CD8-positive, alpha-beta memory T cell (primary cell): ENCODE measurements at regions not wholly inside any gene's neighbourhood (a gene's known extent, or its start where the extent isn't known, plus 50 kb on each side); places are given as distances from the start of the nearest gene placed in this dataset.

Experiments used
- CTCF ChIA-PET: fragments of 350-600 bp; sonication (Branson Sonifier 250); formaldehyde crosslinking; loops from one replicate; lab custom pipeline; 2021; ENCODE audit warnings: antibody characterized with exemption; lab: Charles Lee
- POLR2A ChIA-PET: fragments of 350-600 bp; sonication (Branson Sonifier 250); formaldehyde crosslinking; loops from one replicate; lab custom pipeline; 2021; ENCODE audit warnings: antibody characterized with exemption; lab: Charles Lee
- DNase-seq, 5 donors: peaks; one replicate each; pipeline versions ENCODE4 v3.0.0 to v3.0.0-alpha.2; 2020 to 2022; ENCODE audit warnings: mixed read lengths in 1 of 5
- H3K27ac ChIP-seq: one replicate; pipeline ENCODE4 v1.7.0; 2013; ENCODE audit warnings: low read depth, mild to moderate bottlenecking, low read length, moderate library complexity
- H3K27me3 ChIP-seq: 2 replicates; pipeline ENCODE4 v1.7.0; 2013; ENCODE audit warnings: low read length, mild to moderate bottlenecking; ENCODE audit not compliant: insufficient read depth, poor library complexity, severe bottlenecking
- H3K36me3 ChIP-seq: 2 replicates; pipeline ENCODE4 v1.7.0; 2013; ENCODE audit warnings: mild to moderate bottlenecking, low read length, moderate library complexity; ENCODE audit not compliant: insufficient read depth
- H3K4me1 ChIP-seq: 2 replicates; pipeline ENCODE4 v1.7.0; 2013; ENCODE audit warnings: mild to moderate bottlenecking, low read length, moderate library complexity; ENCODE audit not compliant: insufficient read depth
- H3K4me3 ChIP-seq: 2 replicates; pipeline ENCODE4 v1.7.0; 2013; ENCODE audit warnings: mild to moderate bottlenecking, low read length
- H3K9me3 ChIP-seq: 2 replicates; pipeline ENCODE4 v1.7.0; 2013; ENCODE audit warnings: mild to moderate bottlenecking, low read length
- H3K27ac Mint-ChIP-seq, 8 donors: one replicate each; pipeline ENCODE4 v1.8.0; 2020 to 2021; ENCODE audit warnings: mixed read lengths in 8 of 8, mild to moderate bottlenecking in 6 of 8, inconsistent platforms in 3 of 8, moderate library complexity in 3 of 8
- H3K27me3 Mint-ChIP-seq, 2 donors: one replicate each; pipeline ENCODE4 v1.8.0; 2020 to 2021; ENCODE audit warnings: mixed read lengths in 2 of 2, mild to moderate bottlenecking in 1 of 2, moderate library complexity in 1 of 2
- H3K36me3 Mint-ChIP-seq, 3 donors: one replicate each; pipeline ENCODE4 v1.8.0; 2020 to 2021; ENCODE audit warnings: mixed read lengths in 3 of 3, inconsistent platforms in 1 of 3, mild to moderate bottlenecking in 1 of 3
- H3K4me1 Mint-ChIP-seq, 3 donors: one replicate each; pipeline ENCODE4 v1.8.0; 2020 to 2021; ENCODE audit warnings: mixed read lengths in 3 of 3, inconsistent platforms in 1 of 3, mild to moderate bottlenecking in 1 of 3
- H3K4me3 Mint-ChIP-seq, 7 donors: one replicate each; pipeline ENCODE4 v1.8.0; 2020 to 2021; ENCODE audit warnings: mixed read lengths in 7 of 7, mild to moderate bottlenecking in 6 of 7, moderate library complexity in 4 of 7, inconsistent platforms in 2 of 7
- H3K9me3 Mint-ChIP-seq, 5 donors: one replicate each; pipeline ENCODE4 v1.8.0; 2020 to 2022; ENCODE audit warnings: mixed read lengths in 5 of 5, mild to moderate bottlenecking in 3 of 5, moderate library complexity in 2 of 5, inconsistent platforms in 1 of 5

GRCh38 chr13:65609350-65609749 is 1620.8 kb downstream of the PCDH9 start:
- no peaks in the 10 kb centered on the region for H3K27me3 Mint-ChIP-seq
- CTCF ChIA-PET, result no interaction called here
- no peaks in the 10 kb centered on the region for H3K27me3 ChIP-seq
- H3K27ac ChIP-seq, result no peak overlapping the region
- no peak overlapping the region for H3K4me3 Mint-ChIP-seq
- POLR2A ChIA-PET, result no interaction called here
- no peaks in the 10 kb centered on the region for H3K36me3 Mint-ChIP-seq
- no peaks in the 10 kb centered on the region for H3K4me1 Mint-ChIP-seq
- H3K4me3 ChIP-seq, result no peak overlapping the region
- DNase-seq, result no peak
- no peaks in the 10 kb centered on the region for H3K4me1 ChIP-seq
- H3K9me3 ChIP-seq, result no peaks in the 10 kb centered on the region
- peaks cover 0 to 22% (median 4%) of the 10 kb centered on the region in 5 donors for H3K9me3 Mint-ChIP-seq
- no peak overlapping the region for H3K27ac Mint-ChIP-seq
- no peaks in the 10 kb centered on the region for H3K36me3 ChIP-seq

DNA sequence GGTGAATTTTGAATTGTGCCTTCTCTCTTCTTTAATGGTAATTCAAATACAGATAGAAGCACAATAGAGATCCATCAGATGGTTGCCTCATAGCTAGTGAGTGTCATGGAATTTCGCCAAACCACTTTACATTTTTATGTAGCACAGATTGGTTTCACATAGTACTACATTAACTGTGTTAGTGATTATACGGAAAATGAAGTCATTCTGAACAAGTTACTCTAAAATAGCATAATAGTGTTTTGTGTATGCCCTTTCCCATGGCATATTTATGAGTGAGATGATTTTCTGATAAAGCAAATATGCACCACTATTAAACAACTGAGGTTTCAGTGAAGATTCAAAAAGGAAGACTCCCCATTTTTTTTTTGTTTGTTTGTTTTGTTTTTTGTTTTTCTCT is 1623.5 kb downstream of the PCDH9 start:
- ChIA-PET CTCF (no interaction called here), POLR2A (no interaction called here)
- Mint-ChIP-seq H3K9me3 (peaks cover 0 to 22% (median 11%) of the 10 kb centered on the region in 5 donors), H3K27me3 (no peaks in the 10 kb centered on the region), H3K4me3 (no peak overlapping the region), H3K36me3 (no peaks in the 10 kb centered on the region), H3K4me1 (no peaks in the 10 kb centered on the region), H3K27ac (no peak overlapping the region)
- Histone ChIP-seq H3K36me3 (no peaks in the 10 kb centered on the region), H3K9me3 (no peaks in the 10 kb centered on the region), H3K4me3 (no peak overlapping the region), H3K27me3 (no peaks in the 10 kb centered on the region), H3K27ac (no peak overlapping the region), H3K4me1 (no peaks in the 10 kb centered on the region)
- DNase-seq, result no peak

DNA sequence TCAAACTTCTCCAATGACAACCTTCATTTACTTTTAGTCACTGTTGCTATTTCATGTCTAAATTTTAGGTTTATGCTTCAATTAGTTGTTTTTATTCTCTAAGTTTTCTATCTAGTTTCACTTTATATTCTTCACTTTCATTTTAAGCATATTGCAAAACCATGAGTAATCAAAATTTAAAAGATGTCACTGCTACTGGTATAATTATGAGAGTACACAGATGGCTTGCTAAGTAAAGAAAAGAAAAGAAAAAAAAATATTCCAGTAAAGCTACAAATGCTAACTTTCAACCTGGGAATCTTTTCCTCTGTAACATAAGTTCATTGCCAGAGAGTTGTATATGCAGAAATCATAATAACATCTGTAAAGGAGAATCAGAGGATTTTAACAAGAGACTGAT is 1624.7 kb downstream of the PCDH9 start:
- no peak overlapping the region for H3K4me3 Mint-ChIP-seq
- H3K27ac Mint-ChIP-seq, result no peak overlapping the region
- no peaks in the 10 kb centered on the region for H3K36me3 Mint-ChIP-seq
- no peaks in the 10 kb centered on the region for H3K27me3 Mint-ChIP-seq
- ChIA-PET POLR2A (no interaction called here), CTCF (no interaction called here)
- Histone ChIP-seq H3K27me3 (no peaks in the 10 kb centered on the region), H3K27ac (no peak overlapping the region), H3K4me1 (no peaks in the 10 kb centered on the region), H3K4me3 (no peak overlapping the region), H3K9me3 (no peaks in the 10 kb centered on the region), H3K36me3 (no peaks in the 10 kb centered on the region)
- H3K9me3 Mint-ChIP-seq, result peaks cover 1 to 20% (median 11%) of the 10 kb centered on the region in 5 donors
- no peak for DNase-seq
- no peaks in the 10 kb centered on the region for H3K4me1 Mint-ChIP-seq

DNA sequence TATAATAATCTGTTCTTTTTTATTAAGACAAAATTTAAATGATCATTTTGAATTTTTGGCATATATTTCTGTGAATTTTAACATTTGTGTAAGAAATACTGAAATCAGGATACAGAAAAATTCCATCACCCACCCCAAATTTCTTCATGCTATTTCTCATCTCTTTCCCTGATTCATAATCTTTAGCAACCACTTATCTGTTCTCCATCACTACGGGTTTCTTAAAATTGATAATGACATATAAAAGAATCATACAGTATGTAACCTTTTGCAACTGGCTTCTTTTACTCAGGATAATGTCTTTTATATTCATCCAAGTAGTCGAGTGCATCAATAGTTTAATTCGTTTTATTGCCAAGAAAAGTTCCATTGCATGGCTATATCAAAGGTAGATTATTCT is 1627.0 kb downstream of the PCDH9 start:
- no peaks in the 10 kb centered on the region for H3K36me3 ChIP-seq
- no peaks in the 10 kb centered on the region for H3K36me3 Mint-ChIP-seq
- CTCF ChIA-PET, result no interaction called here
- H3K4me3 ChIP-seq, result no peak overlapping the region
- no peaks in the 10 kb centered on the region for H3K4me1 Mint-ChIP-seq
- H3K27ac Mint-ChIP-seq, result no peak overlapping the region
- no peak overlapping the region for H3K4me3 Mint-ChIP-seq
- POLR2A ChIA-PET, result no interaction called here
- no peaks in the 10 kb centered on the region for H3K27me3 Mint-ChIP-seq
- no peaks in the 10 kb centered on the region for H3K27me3 ChIP-seq
- DNase-seq, result no peak
- H3K4me1 ChIP-seq, result no peaks in the 10 kb centered on the region
- H3K9me3 ChIP-seq, result no peaks in the 10 kb centered on the region
- no peak overlapping the region for H3K27ac ChIP-seq
- H3K9me3 Mint-ChIP-seq, result peaks cover 0 to 16% (median 11%) of the 10 kb centered on the region in 5 donors

DNA sequence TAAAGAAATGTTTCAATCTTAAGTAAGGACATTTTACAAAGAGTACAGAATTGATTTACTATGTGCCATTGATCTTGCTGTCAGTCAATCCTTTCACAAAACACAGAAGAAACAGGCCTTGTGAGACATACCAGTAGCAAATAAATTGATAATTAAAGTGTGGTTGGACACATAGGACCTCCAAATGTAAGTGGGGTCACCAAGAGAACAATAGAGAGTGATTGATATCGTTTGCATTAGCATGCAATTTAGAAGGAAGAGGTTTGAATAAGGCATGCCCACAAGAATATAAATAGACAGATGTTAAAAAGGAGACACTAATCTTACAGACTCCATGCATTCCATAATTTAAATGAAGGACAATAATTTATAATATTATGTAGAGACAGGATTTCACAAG is 1628.3 kb downstream of the PCDH9 start:
- H3K4me3 Mint-ChIP-seq, result no peak overlapping the region

GRCh38 chr13:65600702-65601101 is 1629.4 kb downstream of the PCDH9 start:
- no peak overlapping the region for H3K4me3 Mint-ChIP-seq
- ChIA-PET CTCF (no interaction called here), POLR2A (no interaction called here)
- Histone ChIP-seq H3K36me3 (no peaks in the 10 kb centered on the region), H3K4me1 (no peaks in the 10 kb centered on the region), H3K4me3 (no peak overlapping the region), H3K27me3 (no peaks in the 10 kb centered on the region), H3K9me3 (no peaks in the 10 kb centered on the region), H3K27ac (no peak overlapping the region)
- no peaks in the 10 kb centered on the region for H3K27me3 Mint-ChIP-seq
- peaks cover 0 to 15% (median 10%) of the 10 kb centered on the region in 5 donors for H3K9me3 Mint-ChIP-seq
- no peak overlapping the region for H3K27ac Mint-ChIP-seq
- H3K36me3 Mint-ChIP-seq, result no peaks in the 10 kb centered on the region
- DNase-seq, result no peak
- no peaks in the 10 kb centered on the region for H3K4me1 Mint-ChIP-seq

More for the DNA sequence above, 1628.3 kb downstream of the PCDH9 start:
- no peaks in the 10 kb centered on the region for H3K4me1 Mint-ChIP-seq
- ChIA-PET CTCF (no interaction called here), POLR2A (no interaction called here)
- Histone ChIP-seq H3K36me3 (no peaks in the 10 kb centered on the region), H3K9me3 (no peaks in the 10 kb centered on the region), H3K4me1 (no peaks in the 10 kb centered on the region), H3K4me3 (no peak overlapping the region), H3K27me3 (no peaks in the 10 kb centered on the region), H3K27ac (no peak overlapping the region)
- peaks cover 0 to 16% (median 11%) of the 10 kb centered on the region in 5 donors for H3K9me3 Mint-ChIP-seq
- H3K27me3 Mint-ChIP-seq, result no peaks in the 10 kb centered on the region
- DNase-seq, result no peak
- H3K27ac Mint-ChIP-seq, result no peak overlapping the region
- H3K36me3 Mint-ChIP-seq, result no peaks in the 10 kb centered on the region

DNA sequence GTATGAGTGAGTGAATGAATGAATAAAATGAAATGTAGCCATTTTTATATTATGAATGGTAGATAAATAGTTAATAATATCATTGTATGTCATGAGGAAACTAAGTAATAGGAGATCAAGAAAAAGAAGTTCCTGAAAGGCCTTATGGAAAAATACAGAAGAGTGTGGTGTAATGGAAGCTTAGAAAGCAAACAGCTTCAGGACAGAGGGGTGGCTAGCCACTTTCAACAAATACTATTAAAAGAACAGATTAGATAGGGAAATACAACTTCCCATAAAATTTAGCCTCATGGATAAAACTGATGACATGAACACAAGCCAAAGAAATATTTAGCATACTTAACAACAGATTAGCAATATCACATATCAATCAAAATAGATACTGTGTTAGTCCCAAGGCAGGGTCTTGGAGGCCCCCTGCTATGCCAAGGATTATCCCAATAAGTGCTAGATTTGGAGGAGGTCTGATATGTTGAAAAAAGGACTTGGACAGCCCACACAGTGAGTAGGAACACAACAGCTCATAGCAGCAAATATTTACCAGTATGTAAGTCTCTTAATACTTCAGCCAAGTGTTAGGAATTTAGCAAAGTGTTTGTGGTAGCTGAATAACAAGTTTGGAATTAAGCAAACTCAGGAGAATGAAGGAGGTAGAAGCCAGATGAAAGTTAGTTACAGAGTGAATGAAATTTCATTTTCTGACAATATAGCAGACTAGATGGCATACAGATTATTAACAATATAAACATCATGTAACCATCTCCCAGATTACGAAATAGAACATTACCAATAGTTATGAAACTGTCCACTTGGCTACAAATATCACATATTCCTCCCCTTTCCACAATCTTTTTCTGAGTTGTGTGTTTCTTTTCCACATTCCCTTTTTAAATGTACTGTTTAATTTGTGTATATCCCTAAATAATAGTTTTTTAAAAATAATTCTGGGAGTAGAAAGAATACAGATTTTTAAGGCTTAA is 1632.0 kb downstream of the PCDH9 start:
- H3K9me3 ChIP-seq, result no peaks in the 10 kb centered on the region
- ChIA-PET CTCF (no interaction called here), POLR2A (no interaction called here)
- no peaks in the 10 kb centered on the region for H3K4me1 ChIP-seq
- no peaks in the 10 kb centered on the region for H3K36me3 ChIP-seq
- H3K36me3 Mint-ChIP-seq, result no peaks in the 10 kb centered on the region
- H3K4me1 Mint-ChIP-seq, result no peaks in the 10 kb centered on the region
- no peak overlapping the region for H3K27ac ChIP-seq
- no peaks in the 10 kb centered on the region for H3K27me3 Mint-ChIP-seq
- H3K4me3 Mint-ChIP-seq, result no peak overlapping the region
- H3K9me3 Mint-ChIP-seq, result peaks cover 0 to 13% (median 6%) of the 10 kb centered on the region in 5 donors
- no peak overlapping the region for H3K27ac Mint-ChIP-seq
- no peak for DNase-seq
- no peak overlapping the region for H3K4me3 ChIP-seq
- H3K27me3 ChIP-seq, result no peaks in the 10 kb centered on the region

DNA sequence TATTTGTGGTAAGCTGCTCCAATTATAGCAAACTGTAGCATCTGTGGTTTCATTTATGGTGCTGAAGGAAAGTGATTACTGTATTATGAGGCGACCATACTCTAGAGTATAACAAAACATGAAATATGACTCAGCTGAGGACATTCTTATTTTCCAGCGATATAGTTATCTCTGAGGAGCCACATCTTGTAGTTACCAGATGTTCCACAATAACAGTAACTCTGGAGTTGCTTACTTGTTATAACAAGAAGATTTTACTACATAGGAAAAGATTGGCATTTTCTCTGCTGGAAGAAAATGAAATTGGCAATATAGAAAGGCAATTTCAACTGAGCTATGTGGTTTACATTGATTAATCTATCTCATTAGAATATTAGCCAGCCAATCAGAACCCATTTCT is 1634.2 kb downstream of the PCDH9 start:
- DNase-seq, result no peak
- H3K9me3 ChIP-seq, result no peaks in the 10 kb centered on the region
- POLR2A ChIA-PET, result no interaction called here
- H3K27ac Mint-ChIP-seq, result no peak overlapping the region
- H3K36me3 ChIP-seq, result no peaks in the 10 kb centered on the region
- no peak overlapping the region for H3K4me3 Mint-ChIP-seq
- H3K4me1 Mint-ChIP-seq, result no peaks in the 10 kb centered on the region
- H3K27me3 ChIP-seq, result no peaks in the 10 kb centered on the region
- CTCF ChIA-PET, result no interaction called here
- H3K36me3 Mint-ChIP-seq, result no peaks in the 10 kb centered on the region
- H3K4me1 ChIP-seq, result no peaks in the 10 kb centered on the region
- H3K4me3 ChIP-seq, result no peak overlapping the region
- peaks cover 0 to 13% (median 2%) of the 10 kb centered on the region in 5 donors for H3K9me3 Mint-ChIP-seq
- H3K27ac ChIP-seq, result no peak overlapping the region
- no peaks in the 10 kb centered on the region for H3K27me3 Mint-ChIP-seq
